Epidermal melanocyte (primary cell): ENCODE measurements at regions not wholly inside any gene's neighbourhood (a gene's known extent, or its start where the extent isn't known, plus 50 kb on each side); places are given as distances from the start of the nearest gene placed in this dataset.

ENCODE experiments used
- DNase-seq: peaks from one replicate; pipeline ENCODE4 v3.0.0; 2011; ENCODE audit warnings: low spot score; ENCODE audit not compliant: insufficient read length

- no peak for DNase-seq
These were observed 63.9 kb upstream of the MAF start for GRCh38 chr16:79664407-79664806.

- no peak for DNase-seq
These were observed 62.3 kb upstream of the MAF start for GRCh38 chr16:79662669-79663313.

GRCh38 chr16:79662122-79662521 is 61.6 kb upstream of the MAF start:
- DNase-seq, result no peak

- DNase-seq, result no peak
These were observed 61.0 kb upstream of the MAF start for GRCh38 chr16:79661578-79661977.

- no peak for DNase-seq
These were observed 58.8 kb upstream of the MAF start for GRCh38 chr16:79659344-79659743.

GRCh38 chr16:79658301-79659033 is 57.9 kb upstream of the MAF start:
- peak; percentile 44 for DNase-seq

- no peak for DNase-seq
These were observed 56.1 kb upstream of the MAF start for GRCh38 chr16:79656553-79657115.

- no peak for DNase-seq
These were observed 52.9 kb upstream of the MAF start for GRCh38 chr16:79653373-79653891.

- DNase-seq, result no peak
These were observed 50.8 kb upstream of the MAF start for GRCh38 chr16:79651363-79651762.
